ENCODE measurements at regions not wholly inside any gene's neighbourhood (a gene's known extent, or its start where the extent isn't known, plus 50 kb on each side); places are given as distances from the start of the nearest gene placed in this dataset.

DNA sequence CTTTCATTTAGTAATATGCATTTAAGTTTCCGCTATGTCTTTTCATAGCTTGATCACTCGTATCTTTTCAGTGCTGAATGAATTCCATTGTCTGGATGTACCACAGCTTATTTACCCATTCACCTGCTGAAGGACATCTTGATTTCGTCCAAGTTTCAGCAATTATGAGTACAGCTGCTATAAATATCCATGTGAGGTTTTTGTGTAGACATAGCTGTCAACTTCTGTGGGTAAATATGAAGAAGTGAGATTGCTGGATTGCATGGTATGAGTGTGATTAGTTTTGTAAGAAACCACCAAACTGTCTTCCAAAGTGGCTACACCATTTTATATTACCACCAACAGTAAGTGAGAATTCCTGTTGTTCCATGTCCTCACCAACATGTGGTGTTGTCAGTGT lies 79.2 kb upstream of the STMND1 start:
- TF ChIP-seq, protein P1, sequence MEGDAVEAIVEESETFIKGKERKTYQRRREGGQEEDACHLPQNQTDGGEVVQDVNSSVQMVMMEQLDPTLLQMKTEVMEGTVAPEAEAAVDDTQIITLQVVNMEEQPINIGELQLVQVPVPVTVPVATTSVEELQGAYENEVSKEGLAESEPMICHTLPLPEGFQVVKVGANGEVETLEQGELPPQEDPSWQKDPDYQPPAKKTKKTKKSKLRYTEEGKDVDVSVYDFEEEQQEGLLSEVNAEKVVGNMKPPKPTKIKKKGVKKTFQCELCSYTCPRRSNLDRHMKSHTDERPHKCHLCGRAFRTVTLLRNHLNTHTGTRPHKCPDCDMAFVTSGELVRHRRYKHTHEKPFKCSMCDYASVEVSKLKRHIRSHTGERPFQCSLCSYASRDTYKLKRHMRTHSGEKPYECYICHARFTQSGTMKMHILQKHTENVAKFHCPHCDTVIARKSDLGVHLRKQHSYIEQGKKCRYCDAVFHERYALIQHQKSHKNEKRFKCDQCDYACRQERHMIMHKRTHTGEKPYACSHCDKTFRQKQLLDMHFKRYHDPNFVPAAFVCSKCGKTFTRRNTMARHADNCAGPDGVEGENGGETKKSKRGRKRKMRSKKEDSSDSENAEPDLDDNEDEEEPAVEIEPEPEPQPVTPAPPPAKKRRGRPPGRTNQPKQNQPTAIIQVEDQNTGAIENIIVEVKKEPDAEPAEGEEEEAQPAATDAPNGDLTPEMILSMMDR (IDR thresholded peaks at IDR 0.05; ENCODE audit: borderline replicate concordance, extremely low read depth, low read length, poor library complexity, severe bottlenecking): no peak
- no peak for TF ChIP-seq EZH2 (IDR thresholded peaks at IDR 0.05; ENCODE audit: borderline replicate concordance, low read depth, low read length, severe bottlenecking)
